ENCODE measurements at regions not wholly inside any gene's neighbourhood (a gene's known extent, or its start where the extent isn't known, plus 50 kb on each side); places are given as distances from the start of the nearest gene placed in this dataset.
A peak's percentile ranks its signal among the peaks of the same experiment; 100 is the strongest.

GRCh38 chr5:115381911-115382662 is 85.6 kb upstream of the CCDC112 start:
- Histone ChIP-seq H3K36me3 (ENCODE audit: control insufficient read depth in 1 of 2, insufficient read depth in 2 of 2, low read length in 2 of 2) (no peaks in the 10 kb centered on the region), H3K9ac (ENCODE audit: low read depth in 1 of 2, low read length in 2 of 2) (no peak overlapping the region), H3K4me1 (ENCODE audit: control insufficient read depth in 1 of 2, insufficient read depth in 2 of 2, low read length in 2 of 2) (peaks cover 9 to 30% of the 10 kb centered on the region in 2 donors), H3K9me3 (ENCODE audit: control insufficient read depth in 1 of 2, low read length in 2 of 2) (no peaks in the 10 kb centered on the region), H3K4me3 (ENCODE audit: low read depth in 1 of 2, low read length in 2 of 2) (no peak overlapping the region), H3K27me3 (ENCODE audit: control insufficient read depth in 1 of 2, insufficient read depth in 2 of 2, low read length in 2 of 2) (no peaks in the 10 kb centered on the region), H3K27ac (ENCODE audit: low read depth, low read length) (no peak overlapping the region)

DNA sequence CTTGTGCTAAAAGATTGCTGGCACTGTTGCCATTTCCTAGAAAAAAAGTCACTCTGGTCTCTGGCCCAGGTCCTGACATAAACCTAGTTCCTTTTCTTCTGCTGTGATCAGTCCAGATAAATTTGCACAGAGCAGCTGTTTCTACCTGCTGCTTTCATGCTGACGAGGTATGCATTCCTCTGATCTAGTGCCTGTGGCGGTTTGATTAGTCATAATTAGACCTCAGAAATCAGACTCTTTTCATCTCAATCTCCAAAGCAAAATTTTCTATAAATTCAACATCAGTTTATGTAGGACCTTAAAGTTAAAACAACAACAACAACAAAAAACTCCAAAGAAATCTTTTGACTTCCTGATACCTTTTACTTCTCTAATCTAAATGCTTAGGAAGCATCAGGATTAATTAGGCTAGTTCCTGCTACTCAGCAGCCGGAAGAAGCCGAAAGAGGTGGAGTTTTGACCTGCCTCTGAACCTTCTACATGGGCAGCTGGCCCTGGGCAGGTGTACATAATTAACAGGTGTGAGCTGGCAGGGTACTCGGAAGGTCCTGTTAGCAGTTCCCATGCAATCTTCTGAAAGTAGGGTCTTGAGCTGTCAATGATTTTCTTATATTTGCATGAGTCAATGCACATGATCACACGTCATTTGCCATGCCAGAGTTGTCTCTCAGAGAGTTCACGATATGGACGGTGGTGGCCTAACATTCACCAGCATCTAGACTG is 83.3 kb upstream of the CCDC112 start:
- Histone ChIP-seq H3K36me3 (ENCODE audit: control insufficient read depth in 1 of 2, insufficient read depth in 2 of 2, low read length in 2 of 2) (no peaks in the 10 kb centered on the region), H3K9me3 (ENCODE audit: control insufficient read depth in 1 of 2, low read length in 2 of 2) (no peaks in the 10 kb centered on the region), H3K9ac (ENCODE audit: low read depth in 1 of 2, low read length in 2 of 2) (peak overlapping the region in 1 of 2 donors; percentile 19), H3K4me1 (ENCODE audit: control insufficient read depth in 1 of 2, insufficient read depth in 2 of 2, low read length in 2 of 2) (peaks cover 14 to 40% of the 10 kb centered on the region in 2 donors), H3K27me3 (ENCODE audit: control insufficient read depth in 1 of 2, insufficient read depth in 2 of 2, low read length in 2 of 2) (no peaks in the 10 kb centered on the region), H3K27ac (ENCODE audit: low read depth, low read length) (peak overlapping the region; percentile 39), H3K4me3 (ENCODE audit: low read depth in 1 of 2, low read length in 2 of 2) (peak overlapping the region in 1 of 2 donors; percentile 9)

- H3K36me3 ChIP-seq (ENCODE audit: control insufficient read depth in 1 of 2, insufficient read depth in 2 of 2, low read length in 2 of 2): no peaks in the 10 kb centered on the region
- H3K9ac ChIP-seq (ENCODE audit: low read depth in 1 of 2, low read length in 2 of 2): no peak overlapping the region
- H3K27me3 ChIP-seq (ENCODE audit: control insufficient read depth in 1 of 2, insufficient read depth in 2 of 2, low read length in 2 of 2): no peaks in the 10 kb centered on the region
- no peak overlapping the region for H3K27ac ChIP-seq (ENCODE audit: low read depth, low read length)
- no peaks in the 10 kb centered on the region for H3K9me3 ChIP-seq (ENCODE audit: control insufficient read depth in 1 of 2, low read length in 2 of 2)
- peaks cover 14 to 40% of the 10 kb centered on the region in 2 donors for H3K4me1 ChIP-seq (ENCODE audit: control insufficient read depth in 1 of 2, insufficient read depth in 2 of 2, low read length in 2 of 2)
- no peak overlapping the region for H3K4me3 ChIP-seq (ENCODE audit: low read depth in 1 of 2, low read length in 2 of 2)
Measured at GRCh38 chr5:115378754-115379153, 82.3 kb upstream of the CCDC112 start.

GRCh38 chr5:115377468-115378217 is 81.2 kb upstream of the CCDC112 start:
- peaks cover 14 to 40% of the 10 kb centered on the region in 2 donors for H3K4me1 ChIP-seq (ENCODE audit: control insufficient read depth in 1 of 2, insufficient read depth in 2 of 2, low read length in 2 of 2)
- H3K9me3 ChIP-seq (ENCODE audit: control insufficient read depth in 1 of 2, low read length in 2 of 2): no peaks in the 10 kb centered on the region
- H3K36me3 ChIP-seq (ENCODE audit: control insufficient read depth in 1 of 2, insufficient read depth in 2 of 2, low read length in 2 of 2): no peaks in the 10 kb centered on the region
- no peaks in the 10 kb centered on the region for H3K27me3 ChIP-seq (ENCODE audit: control insufficient read depth in 1 of 2, insufficient read depth in 2 of 2, low read length in 2 of 2)
- H3K27ac ChIP-seq (ENCODE audit: low read depth, low read length): no peak overlapping the region
- H3K4me3 ChIP-seq (ENCODE audit: low read depth in 1 of 2, low read length in 2 of 2): peak overlapping the region in 1 of 2 donors; percentile 8
- H3K9ac ChIP-seq (ENCODE audit: low read depth in 1 of 2, low read length in 2 of 2): peak overlapping the region in 1 of 2 donors; percentile 28

- Histone ChIP-seq H3K4me3 (ENCODE audit: low read depth in 1 of 2, low read length in 2 of 2) (no peak overlapping the region), H3K36me3 (ENCODE audit: control insufficient read depth in 1 of 2, insufficient read depth in 2 of 2, low read length in 2 of 2) (no peaks in the 10 kb centered on the region), H3K27me3 (ENCODE audit: control insufficient read depth in 1 of 2, insufficient read depth in 2 of 2, low read length in 2 of 2) (no peaks in the 10 kb centered on the region), H3K9ac (ENCODE audit: low read depth in 1 of 2, low read length in 2 of 2) (no peak overlapping the region), H3K9me3 (ENCODE audit: control insufficient read depth in 1 of 2, low read length in 2 of 2) (no peaks in the 10 kb centered on the region), H3K4me1 (ENCODE audit: control insufficient read depth in 1 of 2, insufficient read depth in 2 of 2, low read length in 2 of 2) (peaks cover 14 to 40% of the 10 kb centered on the region in 2 donors), H3K27ac (ENCODE audit: low read depth, low read length) (no peak overlapping the region)
Measured at GRCh38 chr5:115375893-115376292, 79.4 kb upstream of the CCDC112 start.

DNA sequence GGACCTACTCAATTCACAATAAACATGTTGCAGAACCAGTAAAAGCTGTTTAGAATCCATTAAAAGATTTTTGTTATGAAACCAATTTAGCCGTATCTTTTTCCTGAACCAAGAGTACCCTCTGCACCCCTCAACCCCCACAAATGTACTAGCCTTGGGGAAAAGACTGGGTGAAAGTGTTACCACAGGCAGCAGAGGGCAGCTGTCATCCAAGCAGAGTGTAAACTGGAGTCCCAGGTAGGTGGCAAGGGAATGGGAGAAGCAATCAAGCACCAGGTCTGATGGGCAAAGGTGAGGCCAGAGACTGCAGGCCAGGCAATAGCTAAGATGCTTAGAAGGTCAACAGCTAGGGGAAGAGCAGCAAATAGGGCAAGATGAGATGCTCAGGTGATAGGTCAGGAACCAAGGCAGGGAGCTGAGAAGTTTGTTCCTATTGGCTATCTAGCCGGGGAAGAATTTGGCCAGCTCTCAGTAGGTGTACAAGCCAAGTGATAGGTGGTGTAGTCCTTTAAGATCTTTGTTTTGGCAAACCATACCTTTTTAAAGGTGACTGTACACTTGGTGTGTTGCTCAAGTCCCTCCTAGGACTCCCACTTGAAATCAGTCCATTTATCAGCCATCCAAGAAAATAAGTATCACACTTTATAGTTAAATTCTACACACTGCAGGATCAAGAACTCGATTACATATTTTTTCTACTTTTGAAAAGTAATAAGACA is 77.8 kb upstream of the CCDC112 start:
- Histone ChIP-seq H3K27me3 (ENCODE audit: control insufficient read depth in 1 of 2, insufficient read depth in 2 of 2, low read length in 2 of 2) (no peaks in the 10 kb centered on the region), H3K27ac (ENCODE audit: low read depth, low read length) (no peak overlapping the region), H3K9me3 (ENCODE audit: control insufficient read depth in 1 of 2, low read length in 2 of 2) (no peaks in the 10 kb centered on the region), H3K9ac (ENCODE audit: low read depth in 1 of 2, low read length in 2 of 2) (no peak overlapping the region), H3K36me3 (ENCODE audit: control insufficient read depth in 1 of 2, insufficient read depth in 2 of 2, low read length in 2 of 2) (no peaks in the 10 kb centered on the region), H3K4me3 (ENCODE audit: low read depth in 1 of 2, low read length in 2 of 2) (no peak overlapping the region), H3K4me1 (ENCODE audit: control insufficient read depth in 1 of 2, insufficient read depth in 2 of 2, low read length in 2 of 2) (peaks cover 14 to 32% of the 10 kb centered on the region in 2 donors)

- H3K27me3 ChIP-seq (ENCODE audit: control insufficient read depth in 1 of 2, insufficient read depth in 2 of 2, low read length in 2 of 2): no peaks in the 10 kb centered on the region
- no peak overlapping the region for H3K27ac ChIP-seq (ENCODE audit: low read depth, low read length)
- H3K9me3 ChIP-seq (ENCODE audit: control insufficient read depth in 1 of 2, low read length in 2 of 2): no peaks in the 10 kb centered on the region
Measured at GRCh38 chr5:115372146-115372545, 75.7 kb upstream of the CCDC112 start.

GRCh38 chr5:115369430-115370144 is 73.1 kb upstream of the CCDC112 start:
- no peak overlapping the region for H3K27ac ChIP-seq (ENCODE audit: low read depth, low read length)
- H3K9ac ChIP-seq (ENCODE audit: low read depth in 1 of 2, low read length in 2 of 2): no peak overlapping the region
- H3K4me3 ChIP-seq (ENCODE audit: low read depth in 1 of 2, low read length in 2 of 2): no peak overlapping the region
- no peaks in the 10 kb centered on the region for H3K36me3 ChIP-seq (ENCODE audit: control insufficient read depth in 1 of 2, insufficient read depth in 2 of 2, low read length in 2 of 2)
- H3K27me3 ChIP-seq (ENCODE audit: control insufficient read depth in 1 of 2, insufficient read depth in 2 of 2, low read length in 2 of 2): no peaks in the 10 kb centered on the region
- no peaks in the 10 kb centered on the region for H3K4me1 ChIP-seq (ENCODE audit: control insufficient read depth in 1 of 2, insufficient read depth in 2 of 2, low read length in 2 of 2)
- H3K9me3 ChIP-seq (ENCODE audit: control insufficient read depth in 1 of 2, low read length in 2 of 2): no peaks in the 10 kb centered on the region

More at GRCh38 chr5:115372146-115372545, 75.7 kb upstream of the CCDC112 start:
- no peak overlapping the region for H3K9ac ChIP-seq (ENCODE audit: low read depth in 1 of 2, low read length in 2 of 2)
- H3K36me3 ChIP-seq (ENCODE audit: control insufficient read depth in 1 of 2, insufficient read depth in 2 of 2, low read length in 2 of 2): no peaks in the 10 kb centered on the region
- no peak overlapping the region for H3K4me3 ChIP-seq (ENCODE audit: low read depth in 1 of 2, low read length in 2 of 2)
- H3K4me1 ChIP-seq (ENCODE audit: control insufficient read depth in 1 of 2, insufficient read depth in 2 of 2, low read length in 2 of 2): peaks cover 5 to 11% of the 10 kb centered on the region in 2 donors

DNA sequence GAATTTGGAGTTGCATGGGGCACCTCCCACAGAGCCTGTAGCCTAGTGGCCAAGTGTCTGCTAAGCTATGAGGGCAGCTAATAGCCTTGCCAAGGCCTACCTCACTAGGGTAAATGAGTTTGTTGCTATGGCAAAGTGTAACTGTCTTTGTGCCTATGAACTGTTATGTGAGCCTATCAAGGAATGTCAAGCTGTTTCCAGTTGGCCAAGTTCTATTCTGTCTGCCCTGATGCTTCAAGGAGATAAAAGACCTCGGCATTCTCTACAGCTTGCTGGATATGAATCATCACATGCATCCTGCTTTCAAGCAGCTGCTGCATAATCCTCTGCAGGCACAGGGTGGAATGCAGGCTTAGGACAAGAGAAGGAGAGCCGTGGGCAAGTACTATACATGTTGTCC is 69.8 kb upstream of the CCDC112 start:
- no peak overlapping the region for H3K27ac ChIP-seq (ENCODE audit: low read depth, low read length)
- no peaks in the 10 kb centered on the region for H3K36me3 ChIP-seq (ENCODE audit: control insufficient read depth in 1 of 2, insufficient read depth in 2 of 2, low read length in 2 of 2)
- no peaks in the 10 kb centered on the region for H3K27me3 ChIP-seq (ENCODE audit: control insufficient read depth in 1 of 2, insufficient read depth in 2 of 2, low read length in 2 of 2)
- no peak overlapping the region for H3K4me3 ChIP-seq (ENCODE audit: low read depth in 1 of 2, low read length in 2 of 2)
- H3K9ac ChIP-seq (ENCODE audit: low read depth in 1 of 2, low read length in 2 of 2): no peak overlapping the region
- H3K4me1 ChIP-seq (ENCODE audit: control insufficient read depth in 1 of 2, insufficient read depth in 2 of 2, low read length in 2 of 2): no peaks in the 10 kb centered on the region
- H3K9me3 ChIP-seq (ENCODE audit: control insufficient read depth in 1 of 2, low read length in 2 of 2): no peaks in the 10 kb centered on the region
